Inflammatory macrophage treated with lipopolysaccharide for 4 hours (primary cell): ENCODE measurements at regions not wholly inside any gene's neighbourhood (a gene's known extent, or its start where the extent isn't known, plus 50 kb on each side); places are given as distances from the start of the nearest gene placed in this dataset.

Source experiments
- DNase-seq: peaks from one replicate; pipeline ENCODE4 v3.0.0-alpha.2; 2020

- DNase-seq, result no peak
These were observed 52.3 kb upstream of the FAM9C start for GRCh38 chrX:13096728-13097127.

- no peak for DNase-seq
These were observed 50.5 kb upstream of the FAM9C start for GRCh38 chrX:13094828-13095341.

GRCh38 chrX:13094374-13094773 is 50.0 kb upstream of the FAM9C start:
- no peak for DNase-seq
